ENCODE measurements at regions not wholly inside any gene's neighbourhood (a gene's known extent, or its start where the extent isn't known, plus 50 kb on each side); places are given as distances from the start of the nearest gene placed in this dataset.
"Not testable (repeated sequence)": the region's sequence is repeated elsewhere in the genome, so short reads cannot be mapped to it uniquely, and the experiment has no call there.

GRCh38 chr2:220701115-220701514 is 871.0 kb downstream of the EPHA4 start:
- DNase-seq (ENCODE audit: low spot score) = no peak

DNA sequence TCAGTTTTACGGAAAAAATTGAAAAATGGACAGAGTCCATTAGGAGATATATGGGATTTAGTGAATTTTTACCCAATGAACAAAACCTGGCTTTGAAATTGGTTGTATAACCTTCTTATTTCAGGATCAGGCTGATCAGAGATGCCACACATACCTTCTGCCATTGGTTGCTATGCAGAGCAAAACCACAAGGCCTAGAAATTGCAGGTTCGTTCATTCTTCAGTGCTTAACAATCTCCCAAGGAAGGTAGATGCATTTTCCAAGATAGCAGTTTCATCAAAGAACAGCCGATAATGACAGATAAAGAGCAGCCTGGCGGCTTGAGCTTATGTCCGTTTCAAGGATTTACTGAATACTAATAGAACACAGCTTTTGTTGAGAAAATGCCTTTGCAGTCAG is 868.8 kb downstream of the EPHA4 start:
- no peak for DNase-seq (ENCODE audit: low spot score)

GRCh38 chr2:220704081-220704480 is 868.0 kb downstream of the EPHA4 start:
- no peak for DNase-seq (ENCODE audit: low spot score)

DNA sequence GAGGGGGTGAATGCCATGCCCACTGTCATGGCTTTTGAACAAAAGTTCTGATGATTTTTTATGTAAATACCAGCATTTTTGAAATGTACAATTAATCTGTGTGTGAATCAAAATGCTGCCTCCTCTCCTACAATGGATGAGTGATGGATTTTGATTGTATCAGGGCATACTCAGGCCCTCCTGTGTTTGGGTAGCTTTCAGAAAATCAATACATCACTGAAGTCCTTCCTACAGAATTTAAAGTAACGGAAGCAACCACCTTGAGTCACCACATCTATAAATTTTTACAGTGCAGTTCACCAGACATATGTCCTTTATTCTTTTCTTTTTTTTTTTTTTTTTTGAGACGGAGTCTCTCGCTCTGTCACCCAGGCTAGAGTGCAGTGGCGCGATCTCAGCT is 867.3 kb downstream of the EPHA4 start:
- no peak for DNase-seq (ENCODE audit: low spot score)

- no peak for DNase-seq (ENCODE audit: low spot score)
These were observed 866.4 kb downstream of the EPHA4 start for GRCh38 chr2:220705678-220706077.

- DNase-seq (ENCODE audit: low spot score) = no peak
These were observed 864.8 kb downstream of the EPHA4 start for GRCh38 chr2:220707261-220707660.

DNA sequence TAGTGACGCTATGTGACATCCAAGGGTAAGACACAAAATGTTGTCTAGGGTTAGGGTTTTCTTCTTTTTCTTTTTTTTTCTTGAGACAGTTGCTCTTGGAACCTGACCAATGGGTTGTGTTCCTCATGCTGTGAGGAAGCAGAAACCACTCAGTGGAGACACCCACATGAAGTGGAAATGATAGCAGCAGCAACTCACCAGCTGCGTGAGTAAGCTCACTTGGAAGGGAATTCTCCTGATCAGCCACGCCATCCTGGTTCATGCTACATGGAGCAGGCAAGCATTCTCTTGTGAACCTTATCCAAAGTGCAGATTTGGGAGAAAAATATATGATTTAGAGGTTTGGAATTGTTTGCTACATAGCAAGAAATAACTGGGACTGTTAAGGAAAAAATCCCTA is 863.7 kb downstream of the EPHA4 start:
- no peak for DNase-seq (ENCODE audit: low spot score)

- no peak for DNase-seq (ENCODE audit: low spot score)
These were observed 854.8 kb downstream of the EPHA4 start for GRCh38 chr2:220717283-220717682.

DNA sequence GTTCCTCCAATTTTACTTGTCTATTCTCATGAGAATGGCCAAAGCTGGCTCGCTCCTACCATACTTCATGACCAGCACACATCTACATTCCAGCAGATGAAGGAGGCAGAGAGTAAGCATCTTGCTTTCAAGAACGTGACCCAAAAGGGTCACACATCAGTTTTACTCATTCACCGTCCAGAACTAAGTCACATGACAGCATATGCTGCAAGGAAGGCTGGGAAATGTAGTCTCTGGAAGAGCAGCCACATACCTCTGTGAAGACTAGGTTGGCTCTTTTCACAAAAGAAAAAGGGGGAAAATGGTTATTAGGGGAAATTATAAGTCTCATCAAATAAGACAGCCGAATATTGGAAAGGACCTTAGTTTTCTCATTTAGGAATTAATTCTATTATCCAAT is 835.3 kb downstream of the EPHA4 start:
- no peak for DNase-seq (ENCODE audit: low spot score)

DNA sequence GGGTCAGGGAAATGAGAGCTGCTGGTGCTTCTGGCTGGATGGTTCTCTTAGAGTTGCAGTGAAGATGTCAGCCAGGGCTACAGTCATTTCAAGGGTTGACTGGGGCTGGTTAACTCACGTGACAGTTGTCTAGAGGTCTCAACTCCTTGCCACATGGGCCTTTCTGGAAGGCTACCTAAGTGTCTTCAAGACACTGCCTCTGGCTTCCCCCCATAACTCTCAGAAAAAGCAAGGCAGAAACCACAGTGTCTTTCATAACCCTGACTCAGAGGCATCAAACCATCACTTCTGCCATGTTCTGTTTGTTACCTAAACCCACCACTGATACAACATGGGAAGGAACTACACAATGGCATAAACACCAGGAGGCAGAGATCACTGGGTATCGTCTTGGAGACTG is 828.9 kb downstream of the EPHA4 start:
- DNase-seq (ENCODE audit: low spot score) = no peak

DNA sequence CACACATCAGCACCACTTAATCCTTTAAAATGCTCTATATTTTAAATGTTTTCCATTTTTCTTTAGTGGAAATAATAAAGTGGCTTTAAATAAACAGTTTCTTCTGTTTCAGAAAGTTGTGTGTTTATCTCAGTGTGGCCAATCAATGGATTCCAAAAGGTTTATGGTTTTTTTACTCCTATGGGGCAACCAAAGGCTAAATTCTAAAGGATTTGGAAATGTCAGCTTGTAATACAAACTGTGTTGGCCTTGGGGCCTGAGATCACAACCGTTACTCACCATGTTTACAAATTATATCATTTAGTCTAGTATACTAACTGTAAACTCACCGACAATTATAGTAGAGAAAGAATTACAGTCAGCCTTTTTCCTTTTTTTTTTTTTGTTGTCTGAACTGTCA is 827.2 kb downstream of the EPHA4 start:
- no peak for DNase-seq (ENCODE audit: low spot score)

- DNase-seq (ENCODE audit: low spot score) = no peak
These were observed 826.4 kb downstream of the EPHA4 start for GRCh38 chr2:220745682-220746081.

- no peak for DNase-seq (ENCODE audit: low spot score)
These were observed 824.4 kb downstream of the EPHA4 start for GRCh38 chr2:220747736-220748135.

- no peak for DNase-seq (ENCODE audit: low spot score)
These were observed 823.1 kb downstream of the EPHA4 start for GRCh38 chr2:220748875-220749479.

DNA sequence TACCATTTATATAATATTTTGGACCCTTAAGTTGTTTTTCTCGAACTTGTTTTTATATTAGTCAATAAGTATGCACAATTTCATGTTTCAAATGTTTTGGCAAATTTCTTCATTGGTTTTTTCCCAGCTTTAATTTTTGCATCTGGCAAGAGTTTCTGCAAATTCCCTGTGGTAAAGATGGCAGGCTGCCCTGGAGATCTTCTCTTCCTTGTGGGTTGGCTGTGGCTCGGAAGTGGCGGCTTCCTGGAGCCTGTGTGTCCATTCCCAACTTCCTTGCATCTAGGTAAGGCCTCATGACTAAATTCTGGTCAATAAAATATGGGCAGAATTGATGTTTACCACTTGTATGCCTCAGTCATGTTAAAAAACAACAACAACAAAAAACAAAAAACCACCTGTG is 818.6 kb downstream of the EPHA4 start:
- no peak for DNase-seq (ENCODE audit: low spot score)

DNA sequence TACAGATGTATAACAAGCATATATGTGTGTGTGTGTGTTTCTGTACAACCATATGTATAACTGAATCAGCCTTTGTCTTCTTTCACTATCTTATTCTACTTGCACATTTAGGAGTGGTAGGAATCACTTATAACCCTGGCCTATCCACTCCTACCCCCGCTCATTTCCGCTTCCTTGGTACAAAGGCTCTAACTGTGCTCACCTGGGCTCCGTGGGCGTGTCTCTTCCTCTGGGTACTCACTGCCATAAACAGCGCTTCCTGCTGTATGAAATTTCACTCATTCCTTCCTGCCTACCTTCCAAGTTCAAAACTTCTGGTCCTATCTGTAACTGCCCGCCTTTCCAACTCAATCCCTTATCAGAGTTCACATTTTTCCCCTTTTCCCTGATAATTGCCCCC is 815.5 kb downstream of the EPHA4 start:
- DNase-seq (ENCODE audit: low spot score) = no peak

- DNase-seq (ENCODE audit: low spot score) = not testable (repeated sequence)
These were observed 813.7 kb downstream of the EPHA4 start for GRCh38 chr2:220758376-220758775.

GRCh38 chr2:220764171-220764570 is 807.9 kb downstream of the EPHA4 start:
- no peak for DNase-seq (ENCODE audit: low spot score)

GRCh38 chr2:220767591-220768255 is 804.4 kb downstream of the EPHA4 start:
- DNase-seq (ENCODE audit: low spot score) = no peak

DNA sequence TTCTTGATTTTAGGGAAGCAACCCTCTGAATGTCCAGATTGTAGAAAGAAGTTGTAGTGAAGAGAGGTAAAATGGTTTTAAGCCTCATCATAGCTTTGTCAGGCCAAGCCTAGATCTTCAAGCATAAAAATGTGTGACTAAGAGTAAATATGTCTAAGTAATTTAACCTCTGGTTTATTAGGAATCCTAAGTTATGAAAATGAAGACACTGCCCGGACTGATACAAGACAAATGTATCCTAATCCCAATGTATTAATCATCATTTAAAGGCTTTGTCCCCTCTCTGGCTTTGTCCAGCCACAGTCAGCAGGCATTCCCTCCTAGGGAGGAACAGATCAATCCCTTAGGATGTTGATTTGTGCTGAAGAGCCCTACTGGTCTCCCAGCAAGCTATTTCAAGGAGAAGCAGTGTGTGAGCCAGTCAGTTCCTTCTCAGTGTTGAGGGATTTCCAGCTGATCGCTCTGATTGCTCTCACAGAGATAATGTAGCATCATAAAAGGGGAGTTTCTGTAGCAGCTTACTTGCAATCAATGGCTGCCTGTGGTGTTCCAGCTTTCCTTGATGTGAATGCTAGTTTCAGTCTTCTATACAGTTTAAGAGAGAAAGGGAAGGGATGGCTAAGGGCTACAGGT is 796.1 kb downstream of the EPHA4 start:
- DNase-seq (ENCODE audit: low spot score) = peak; percentile 8

DNA sequence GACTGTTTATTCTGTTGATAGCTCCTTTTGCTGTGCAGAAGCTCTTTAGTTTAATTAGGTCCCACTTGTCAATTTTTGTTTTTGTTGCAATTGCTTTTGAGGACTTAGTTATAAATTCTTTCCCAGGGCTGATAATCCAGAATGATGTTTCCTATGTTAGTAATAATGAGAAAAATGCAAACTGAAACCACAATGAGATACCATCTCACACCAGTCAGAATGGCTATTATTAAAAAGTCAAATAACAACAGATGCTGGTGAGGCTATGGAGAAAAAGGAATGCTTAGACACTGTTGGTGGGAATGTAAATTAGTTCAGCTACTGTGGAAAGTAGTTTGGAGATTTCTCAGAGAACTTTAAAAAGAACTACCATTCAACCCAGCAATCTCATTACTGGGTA is 793.0 kb downstream of the EPHA4 start:
- not testable (repeated sequence) for DNase-seq (ENCODE audit: low spot score)

GRCh38 chr2:220779511-220779910 is 792.6 kb downstream of the EPHA4 start:
- DNase-seq (ENCODE audit: low spot score) = no peak

DNA sequence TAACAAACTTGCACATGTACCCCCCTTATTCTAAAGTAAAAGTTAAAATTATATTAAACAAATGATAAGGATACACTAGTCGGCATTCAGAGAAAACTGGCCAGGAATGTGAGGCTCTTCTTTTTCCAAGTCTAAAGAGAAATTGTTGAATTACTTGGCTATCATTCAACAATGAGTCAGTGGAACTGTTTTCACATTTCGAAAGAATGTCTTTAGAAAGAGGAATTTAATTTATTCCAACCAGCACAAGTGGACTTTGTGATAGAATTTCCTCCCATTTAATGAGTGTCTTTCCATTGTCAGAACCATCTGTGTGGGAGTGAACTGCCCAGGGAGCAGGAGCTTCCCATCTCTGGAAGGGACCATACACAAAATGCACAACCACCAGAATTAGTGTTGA is 792.2 kb downstream of the EPHA4 start:
- no peak for DNase-seq (ENCODE audit: low spot score)

All from iPS-NIHi11 (cell line).